ENCODE measurements at regions not wholly inside any gene's neighbourhood (a gene's known extent, or its start where the extent isn't known, plus 50 kb on each side); places are given as distances from the start of the nearest gene placed in this dataset.

- TF ChIP-seq CTCF (IDR thresholded peaks at IDR 0.05) = no peak
- TF ChIP-seq POLR2A (IDR thresholded peaks at IDR 0.05) = no peak
Measured at GRCh38 chr21:14657241-14658008, 111.3 kb upstream of the SAMSN1 start.
